ENCODE measurements at regions not wholly inside any gene's neighbourhood (a gene's known extent, or its start where the extent isn't known, plus 50 kb on each side); places are given as distances from the start of the nearest gene placed in this dataset.

DNA sequence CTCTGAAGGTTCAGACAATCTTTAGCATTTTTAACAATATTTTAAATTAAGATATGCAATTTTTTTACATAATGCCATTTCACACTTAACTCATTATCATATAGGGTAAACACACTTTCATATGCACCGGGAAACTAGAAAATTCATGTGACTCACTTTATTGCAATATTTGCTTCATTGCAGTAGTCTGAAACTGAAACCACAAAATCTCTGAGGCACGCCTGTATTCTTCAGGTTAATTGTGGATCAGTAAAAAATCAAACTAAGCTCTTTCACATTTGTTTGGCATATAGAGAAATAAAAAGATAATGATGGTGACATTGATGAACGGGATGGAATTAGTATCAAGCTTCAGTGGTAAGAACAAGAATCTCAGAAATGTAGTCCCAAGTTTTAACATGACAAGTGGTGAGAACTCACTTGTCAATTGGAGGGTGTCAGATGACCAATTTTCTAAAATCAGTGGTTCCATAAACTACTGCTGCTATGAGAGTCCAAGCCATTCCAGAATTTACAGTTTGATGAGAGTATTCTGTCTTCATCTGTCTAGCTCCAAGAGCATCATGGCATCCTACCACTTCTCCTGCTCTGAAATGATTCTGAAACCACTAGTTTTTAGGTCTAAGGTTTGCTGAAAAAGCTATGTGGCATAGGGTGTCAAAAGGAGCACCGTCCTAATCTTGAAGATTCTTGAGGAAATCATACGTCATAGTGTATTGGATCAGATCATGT is 281.0 kb downstream of the PTPRC start:
- TF ChIP-seq, protein P1, sequence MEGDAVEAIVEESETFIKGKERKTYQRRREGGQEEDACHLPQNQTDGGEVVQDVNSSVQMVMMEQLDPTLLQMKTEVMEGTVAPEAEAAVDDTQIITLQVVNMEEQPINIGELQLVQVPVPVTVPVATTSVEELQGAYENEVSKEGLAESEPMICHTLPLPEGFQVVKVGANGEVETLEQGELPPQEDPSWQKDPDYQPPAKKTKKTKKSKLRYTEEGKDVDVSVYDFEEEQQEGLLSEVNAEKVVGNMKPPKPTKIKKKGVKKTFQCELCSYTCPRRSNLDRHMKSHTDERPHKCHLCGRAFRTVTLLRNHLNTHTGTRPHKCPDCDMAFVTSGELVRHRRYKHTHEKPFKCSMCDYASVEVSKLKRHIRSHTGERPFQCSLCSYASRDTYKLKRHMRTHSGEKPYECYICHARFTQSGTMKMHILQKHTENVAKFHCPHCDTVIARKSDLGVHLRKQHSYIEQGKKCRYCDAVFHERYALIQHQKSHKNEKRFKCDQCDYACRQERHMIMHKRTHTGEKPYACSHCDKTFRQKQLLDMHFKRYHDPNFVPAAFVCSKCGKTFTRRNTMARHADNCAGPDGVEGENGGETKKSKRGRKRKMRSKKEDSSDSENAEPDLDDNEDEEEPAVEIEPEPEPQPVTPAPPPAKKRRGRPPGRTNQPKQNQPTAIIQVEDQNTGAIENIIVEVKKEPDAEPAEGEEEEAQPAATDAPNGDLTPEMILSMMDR (IDR thresholded peaks at IDR 0.05) = no peak
- H3K4me1 ChIP-seq = no peaks in the 10 kb centered on the region
- H3K9me3 ChIP-seq = no peaks in the 10 kb centered on the region
- H3K36me3 ChIP-seq = no peaks in the 10 kb centered on the region
- DNase-seq (ENCODE audit: low spot score) = no peak
- no peak overlapping the region for H3K4me3 ChIP-seq
- H3K27ac ChIP-seq = no peak overlapping the region
- H3K27me3 ChIP-seq = no peaks in the 10 kb centered on the region

DNA sequence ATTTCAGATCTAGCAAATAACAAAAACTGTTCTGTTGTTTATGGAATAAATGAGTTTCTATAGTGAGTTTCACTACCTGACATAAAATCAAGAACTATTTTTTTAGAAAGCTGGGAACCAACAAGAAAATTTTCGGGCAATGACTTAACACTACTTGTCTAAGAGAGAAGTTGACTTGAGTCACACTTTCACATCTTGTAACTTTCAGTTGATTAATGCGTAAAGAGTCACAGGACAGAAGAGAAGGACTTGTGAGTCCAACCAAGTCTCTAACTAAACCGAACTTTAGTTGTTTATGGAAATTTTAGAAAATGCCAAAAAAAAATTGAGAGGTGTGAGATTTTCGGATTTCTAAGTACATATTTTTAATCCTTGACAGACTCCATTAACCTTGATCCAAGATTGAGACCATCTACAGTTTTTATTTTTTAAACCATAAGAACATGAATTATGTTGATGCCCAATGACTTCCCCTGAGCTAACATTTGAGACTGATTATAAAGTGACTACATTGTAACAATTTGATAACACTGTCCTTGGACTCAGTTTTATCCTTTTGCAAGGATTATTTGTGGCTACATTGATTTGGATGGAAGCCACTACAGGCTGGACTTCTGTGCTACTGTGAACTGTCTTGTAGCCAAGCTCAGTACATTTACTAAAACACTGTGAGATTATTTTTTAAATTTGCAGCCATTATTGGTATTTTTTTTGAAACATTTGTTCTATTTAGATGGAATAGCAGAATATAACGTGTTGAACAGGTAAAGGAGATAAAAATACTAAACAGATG is 284.0 kb downstream of the PTPRC start:
- DNase-seq (ENCODE audit: low spot score) = no peak
- TF ChIP-seq, protein P1 (IDR thresholded peaks at IDR 0.05) = no peak
- Histone ChIP-seq H3K9me3 (no peaks in the 10 kb centered on the region), H3K4me1 (no peaks in the 10 kb centered on the region), H3K27me3 (no peaks in the 10 kb centered on the region), H3K4me3 (no peak overlapping the region), H3K27ac (no peak overlapping the region), H3K36me3 (no peaks in the 10 kb centered on the region)

DNA sequence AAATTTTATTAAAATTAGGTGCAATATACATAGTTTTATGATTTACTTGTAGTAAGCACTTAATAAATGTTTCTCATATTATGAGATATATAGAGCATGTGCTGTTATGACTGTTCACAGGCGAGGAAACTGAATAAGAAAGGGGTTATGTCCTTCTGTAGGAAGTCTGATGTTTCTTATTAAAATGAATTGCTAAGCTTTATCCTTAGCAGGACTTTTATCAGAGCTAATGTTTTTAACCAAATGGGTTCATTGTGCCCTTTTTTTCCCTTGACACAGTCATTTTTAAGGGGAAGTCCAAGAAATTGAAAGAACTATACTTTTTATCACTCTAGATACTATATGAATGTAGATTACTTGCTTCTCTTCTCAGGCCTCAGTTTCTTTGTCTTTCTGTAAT is 285.2 kb downstream of the PTPRC start:
- Histone ChIP-seq H3K4me3 (no peak overlapping the region), H3K4me1 (no peaks in the 10 kb centered on the region), H3K27ac (no peak overlapping the region), H3K27me3 (no peaks in the 10 kb centered on the region), H3K9me3 (no peaks in the 10 kb centered on the region), H3K36me3 (no peaks in the 10 kb centered on the region)
- TF ChIP-seq, protein P1 (IDR thresholded peaks at IDR 0.05) = no peak
- DNase-seq (ENCODE audit: low spot score) = no peak

DNA sequence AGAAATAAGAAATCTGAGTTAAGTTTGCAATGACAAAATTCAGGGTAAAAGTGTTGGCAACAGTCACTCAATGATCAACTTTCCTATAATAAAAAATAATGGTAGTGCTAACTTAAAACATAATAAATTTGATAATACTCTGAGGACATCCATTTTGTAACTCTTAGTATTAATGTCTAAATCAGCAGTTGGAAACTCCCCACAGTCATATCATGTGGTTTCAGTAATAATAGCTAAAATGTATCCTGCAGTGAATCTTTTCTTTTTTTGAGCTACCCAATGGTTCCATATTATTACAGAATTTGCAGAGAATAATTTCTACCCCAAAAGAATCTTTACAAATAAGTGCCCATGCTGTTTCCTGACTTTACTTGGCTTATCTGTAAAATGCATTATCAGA is 286.7 kb downstream of the PTPRC start:
- H3K27ac ChIP-seq = no peak overlapping the region
- H3K9me3 ChIP-seq = no peaks in the 10 kb centered on the region
- H3K27me3 ChIP-seq = no peaks in the 10 kb centered on the region
- no peak overlapping the region for H3K4me3 ChIP-seq
- TF ChIP-seq, protein P1 (IDR thresholded peaks at IDR 0.05) = no peak
- H3K36me3 ChIP-seq = no peaks in the 10 kb centered on the region
- H3K4me1 ChIP-seq = no peaks in the 10 kb centered on the region
- no peak for DNase-seq (ENCODE audit: low spot score)

DNA sequence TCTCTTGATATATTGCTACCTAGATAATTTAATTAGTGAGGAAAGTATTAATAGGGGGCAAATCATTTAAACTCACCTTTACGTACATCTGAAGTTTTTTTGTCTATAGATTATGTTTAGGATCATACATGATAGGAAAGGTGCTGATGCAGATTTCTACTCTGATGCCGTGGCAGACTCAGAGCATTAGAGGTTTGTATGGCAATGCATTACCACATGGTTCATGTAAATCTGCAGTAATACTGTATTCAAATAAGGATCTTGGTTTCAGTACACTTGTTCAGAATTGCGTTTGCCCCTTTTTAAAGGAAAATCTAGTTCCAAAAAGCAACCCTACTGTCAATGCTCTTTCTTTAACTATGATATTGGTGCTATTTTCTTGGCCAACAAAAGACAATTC is 288.3 kb downstream of the PTPRC start:
- Histone ChIP-seq H3K4me3 (no peak overlapping the region), H3K36me3 (no peaks in the 10 kb centered on the region), H3K4me1 (no peaks in the 10 kb centered on the region), H3K27ac (no peak overlapping the region), H3K9me3 (no peaks in the 10 kb centered on the region), H3K27me3 (no peaks in the 10 kb centered on the region)
- TF ChIP-seq, protein P1 (IDR thresholded peaks at IDR 0.05) = no peak
- DNase-seq (ENCODE audit: low spot score) = no peak

Data from right atrium auricular region (tissue), 2 donors.